ENCODE measurements at regions not wholly inside any gene's neighbourhood (a gene's known extent, or its start where the extent isn't known, plus 50 kb on each side); places are given as distances from the start of the nearest gene placed in this dataset.

GRCh38 chr1:36743286-36744005 lies 260.7 kb upstream of the CSF3R start:
- TF ChIP-seq CTCF (IDR thresholded peaks at IDR 0.05): no peak
- no peaks in the 10 kb centered on the region for H3K4me1 ChIP-seq
- H3K27me3 ChIP-seq: peaks cover 0 to 56% of the 10 kb centered on the region in 2 donors
- no peak overlapping the region for H3K4me3 ChIP-seq
- no peaks in the 10 kb centered on the region for H3K9me3 ChIP-seq
- no peak for ATAC-seq
- no peak for DNase-seq
- H3K27ac ChIP-seq: no peak overlapping the region
- intact Hi-C loops (cut with DNase I): no loop called here
- H3K36me3 ChIP-seq: no peaks in the 10 kb centered on the region

GRCh38 chr1:36741066-36741465 lies 258.4 kb upstream of the CSF3R start:
- Histone ChIP-seq H3K36me3 (no peaks in the 10 kb centered on the region), H3K4me1 (no peaks in the 10 kb centered on the region), H3K9me3 (no peaks in the 10 kb centered on the region), H3K27me3 (peaks cover 10 to 58% of the 10 kb centered on the region in 2 donors), H3K27ac (no peak overlapping the region), H3K4me3 (no peak overlapping the region)
- intact Hi-C loops (cut with DNase I): no loop called here
- no peak for ATAC-seq
- TF ChIP-seq CTCF (IDR thresholded peaks at IDR 0.05): no peak
- no peak for DNase-seq

- DNase-seq (no peak), ATAC-seq (no peak)
- no peaks in the 10 kb centered on the region for H3K36me3 ChIP-seq
- no peak for TF ChIP-seq CTCF (IDR thresholded peaks at IDR 0.05)
- no peak overlapping the region for H3K27ac ChIP-seq
- H3K9me3 ChIP-seq: no peaks in the 10 kb centered on the region
- intact Hi-C loops (cut with DNase I): no loop called here
- peaks cover 10 to 64% of the 10 kb centered on the region in 2 donors for H3K27me3 ChIP-seq
- H3K4me3 ChIP-seq: no peak overlapping the region
- no peaks in the 10 kb centered on the region for H3K4me1 ChIP-seq
These were observed 257.7 kb upstream of the CSF3R start for GRCh38 chr1:36740446-36740845.

GRCh38 chr1:36739703-36740289 lies 257.1 kb upstream of the CSF3R start:
- intact Hi-C loops (cut with DNase I): no loop called here
- no peaks in the 10 kb centered on the region for H3K36me3 ChIP-seq
- H3K4me1 ChIP-seq: no peaks in the 10 kb centered on the region
- H3K4me3 ChIP-seq: no peak overlapping the region
- no peak for DNase-seq
- peaks cover 10 to 62% of the 10 kb centered on the region in 2 donors for H3K27me3 ChIP-seq
- H3K27ac ChIP-seq: no peak overlapping the region
- no peak for TF ChIP-seq CTCF (IDR thresholded peaks at IDR 0.05)
- no peaks in the 10 kb centered on the region for H3K9me3 ChIP-seq
- ATAC-seq: no peak

- H3K9me3 ChIP-seq: no peaks in the 10 kb centered on the region
- no peak overlapping the region for H3K27ac ChIP-seq
- no peaks in the 10 kb centered on the region for H3K4me1 ChIP-seq
- TF ChIP-seq CTCF (IDR thresholded peaks at IDR 0.05): no peak
- H3K4me3 ChIP-seq: no peak overlapping the region
- intact Hi-C loops (cut with DNase I): no loop called here
- ATAC-seq (no peak), DNase-seq (no peak)
- peaks cover 10 to 62% of the 10 kb centered on the region in 2 donors for H3K27me3 ChIP-seq
- no peaks in the 10 kb centered on the region for H3K36me3 ChIP-seq
These were observed 255.5 kb upstream of the CSF3R start for GRCh38 chr1:36738245-36738644.

Measured in left lung (tissue), 4 donors.